Parathyroid adenoma (tissue), 2 donors: ENCODE measurements at regions not wholly inside any gene's neighbourhood (a gene's known extent, or its start where the extent isn't known, plus 50 kb on each side); places are given as distances from the start of the nearest gene placed in this dataset.

Experiments
- H2AFZ ChIP-seq: fragments of 300-600 bp; sonication (generic); one replicate; pipeline ENCODE4 v1.7.0; 2017; ENCODE audit warnings: antibody characterized with exemption, mild to moderate bottlenecking
- H3K27ac ChIP-seq: fragments of 300-600 bp; sonication (generic); one replicate; pipeline ENCODE4 v1.7.0; 2017
- H3K27me3 ChIP-seq: fragments of 300-600 bp; sonication (generic); one replicate; pipeline ENCODE4 v1.7.0; 2017; ENCODE audit warnings: low read length; ENCODE audit not compliant: control insufficient read depth, insufficient read depth
- H3K36me3 ChIP-seq: fragments of 300-600 bp; sonication (generic); one replicate; pipeline ENCODE4 v1.7.0; 2017; ENCODE audit warnings: low read length; ENCODE audit not compliant: control insufficient read depth, insufficient read depth
- H3K4me1 ChIP-seq: fragments of 300-600 bp; sonication (generic); one replicate; pipeline ENCODE4 v1.7.0; 2017; ENCODE audit warnings: control low read depth
- H3K4me2 ChIP-seq: fragments of 300-600 bp; sonication (generic); one replicate; pipeline ENCODE4 v1.7.0; 2017; ENCODE audit warnings: low read length
- H3K4me3 ChIP-seq: fragments of 300-600 bp; sonication (generic); one replicate; pipeline ENCODE4 v1.7.0; 2017; ENCODE audit warnings: low read depth, low read length
- H3K79me2 ChIP-seq: fragments of 300-600 bp; sonication (generic); one replicate; pipeline ENCODE4 v1.7.0; 2017; ENCODE audit warnings: control low read depth
- H3K9ac ChIP-seq: fragments of 300-600 bp; sonication (generic); one replicate; pipeline ENCODE4 v1.7.0; 2017; ENCODE audit warnings: mild to moderate bottlenecking
- H3K9me3 ChIP-seq: fragments of 300-600 bp; sonication (generic); one replicate; pipeline ENCODE4 v1.7.0; 2017; ENCODE audit warnings: low read length; ENCODE audit not compliant: control insufficient read depth
- TF ChIP-seq, protein P1 (sequence below): fragments of 300-600 bp; sonication (generic); IDR thresholded peaks from one replicate; pipeline ENCODE4 v1.7.0; 2017; ENCODE audit warnings: antibody characterized with exemption, mild to moderate bottlenecking
- donor health status: primary hyperparathyroidism.

GRCh38 chr3:74506246-74506645 lies 108.2 kb downstream of the CNTN3 start:
- Histone ChIP-seq H2AFZ (no peak overlapping the region), H3K27ac (no peak overlapping the region), H3K9ac (no peak overlapping the region), H3K36me3 (no peaks in the 10 kb centered on the region), H3K4me2 (no peak overlapping the region), H3K27me3 (no peaks in the 10 kb centered on the region), H3K79me2 (no peaks in the 10 kb centered on the region), H3K4me1 (no peaks in the 10 kb centered on the region), H3K4me3 (no peak overlapping the region), H3K9me3 (no peaks in the 10 kb centered on the region)
- TF ChIP-seq, protein P1, sequence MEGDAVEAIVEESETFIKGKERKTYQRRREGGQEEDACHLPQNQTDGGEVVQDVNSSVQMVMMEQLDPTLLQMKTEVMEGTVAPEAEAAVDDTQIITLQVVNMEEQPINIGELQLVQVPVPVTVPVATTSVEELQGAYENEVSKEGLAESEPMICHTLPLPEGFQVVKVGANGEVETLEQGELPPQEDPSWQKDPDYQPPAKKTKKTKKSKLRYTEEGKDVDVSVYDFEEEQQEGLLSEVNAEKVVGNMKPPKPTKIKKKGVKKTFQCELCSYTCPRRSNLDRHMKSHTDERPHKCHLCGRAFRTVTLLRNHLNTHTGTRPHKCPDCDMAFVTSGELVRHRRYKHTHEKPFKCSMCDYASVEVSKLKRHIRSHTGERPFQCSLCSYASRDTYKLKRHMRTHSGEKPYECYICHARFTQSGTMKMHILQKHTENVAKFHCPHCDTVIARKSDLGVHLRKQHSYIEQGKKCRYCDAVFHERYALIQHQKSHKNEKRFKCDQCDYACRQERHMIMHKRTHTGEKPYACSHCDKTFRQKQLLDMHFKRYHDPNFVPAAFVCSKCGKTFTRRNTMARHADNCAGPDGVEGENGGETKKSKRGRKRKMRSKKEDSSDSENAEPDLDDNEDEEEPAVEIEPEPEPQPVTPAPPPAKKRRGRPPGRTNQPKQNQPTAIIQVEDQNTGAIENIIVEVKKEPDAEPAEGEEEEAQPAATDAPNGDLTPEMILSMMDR: no peak

DNA sequence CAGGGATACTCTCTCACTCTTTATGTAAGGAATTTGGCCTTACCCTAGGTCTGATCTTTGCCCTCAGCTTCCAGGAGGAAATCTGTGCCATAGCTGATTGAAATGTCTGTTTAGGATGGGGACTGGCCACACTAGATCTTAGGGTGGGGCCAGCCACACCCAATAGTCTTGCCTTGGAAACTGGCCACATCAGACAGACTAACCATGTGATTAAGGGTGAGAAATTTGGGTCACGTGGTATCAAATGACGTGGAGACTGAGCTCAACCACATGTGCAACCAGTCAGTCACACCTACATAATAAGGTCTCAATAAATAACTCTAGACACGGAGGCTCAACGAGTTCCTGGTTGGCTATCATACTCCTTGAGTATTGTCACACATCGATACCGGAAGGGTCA lies 113.5 kb downstream of the CNTN3 start:
- Histone ChIP-seq H3K9ac (no peak overlapping the region), H3K36me3 (no peaks in the 10 kb centered on the region), H3K27ac (no peak overlapping the region), H3K27me3 (no peaks in the 10 kb centered on the region), H3K4me1 (no peaks in the 10 kb centered on the region), H2AFZ (no peak overlapping the region), H3K4me3 (no peak overlapping the region), H3K79me2 (no peaks in the 10 kb centered on the region), H3K4me2 (no peak overlapping the region), H3K9me3 (no peaks in the 10 kb centered on the region)
- TF ChIP-seq, protein P1: no peak

DNA sequence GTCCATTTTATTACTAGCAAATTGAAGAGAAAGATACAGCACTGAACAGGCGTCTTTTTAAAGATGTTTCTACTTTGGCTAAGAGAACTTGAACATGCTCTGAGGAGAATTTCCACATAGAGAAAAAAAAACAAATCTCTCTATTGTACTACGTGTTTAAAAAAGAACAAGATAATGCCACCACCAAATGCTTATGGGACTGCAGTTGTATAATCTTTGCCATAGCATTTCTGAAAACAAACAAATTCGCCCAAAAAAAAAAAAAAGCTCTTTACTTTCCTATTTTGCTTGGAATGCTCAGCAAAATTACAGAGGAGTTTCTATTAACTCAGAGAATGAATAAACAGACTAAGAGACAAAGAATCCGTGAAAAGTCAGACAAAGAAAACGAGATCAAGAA lies 114.2 kb downstream of the CNTN3 start:
- Histone ChIP-seq H3K4me3 (no peak overlapping the region), H3K27me3 (no peaks in the 10 kb centered on the region), H3K27ac (no peak overlapping the region), H3K9me3 (no peaks in the 10 kb centered on the region), H3K36me3 (no peaks in the 10 kb centered on the region), H3K4me1 (no peaks in the 10 kb centered on the region), H3K4me2 (no peak overlapping the region), H3K79me2 (no peaks in the 10 kb centered on the region), H2AFZ (no peak overlapping the region), H3K9ac (no peak overlapping the region)
- TF ChIP-seq, protein P1: no peak

- Histone ChIP-seq H2AFZ (no peak overlapping the region), H3K36me3 (no peaks in the 10 kb centered on the region), H3K27me3 (no peaks in the 10 kb centered on the region), H3K4me3 (no peak overlapping the region), H3K4me2 (no peak overlapping the region), H3K79me2 (no peaks in the 10 kb centered on the region), H3K27ac (no peak overlapping the region), H3K9ac (no peak overlapping the region), H3K9me3 (no peaks in the 10 kb centered on the region), H3K4me1 (no peaks in the 10 kb centered on the region)
- TF ChIP-seq, protein P1: no peak
These were observed 122.6 kb downstream of the CNTN3 start for GRCh38 chr3:74491874-74492273.

GRCh38 chr3:74489050-74489792 lies 125.2 kb downstream of the CNTN3 start:
- TF ChIP-seq, protein P1: no peak
- H3K36me3 ChIP-seq: no peaks in the 10 kb centered on the region
- H3K4me1 ChIP-seq: no peaks in the 10 kb centered on the region
- H3K9me3 ChIP-seq: no peaks in the 10 kb centered on the region
- H3K27me3 ChIP-seq: no peaks in the 10 kb centered on the region
- H3K4me3 ChIP-seq: no peak overlapping the region
- H3K4me2 ChIP-seq: no peak overlapping the region
- H3K79me2 ChIP-seq: no peaks in the 10 kb centered on the region
- no peak overlapping the region for H3K9ac ChIP-seq
- H3K27ac ChIP-seq: no peak overlapping the region
- no peak overlapping the region for H2AFZ ChIP-seq
